ENCODE measurements at regions not wholly inside any gene's neighbourhood (a gene's known extent, or its start where the extent isn't known, plus 50 kb on each side); places are given as distances from the start of the nearest gene placed in this dataset.

GRCh38 chr12:94046626-94047410, 101.6 kb upstream of the PLXNC1 start:
- H3K27ac ChIP-seq (ENCODE audit: low read depth, low read length, poor library complexity, severe bottlenecking), result no peak overlapping the region
- no peaks in the 10 kb centered on the region for H3K9me2 ChIP-seq (ENCODE audit: low read depth, low read length)
- no peaks in the 10 kb centered on the region for H3F3A ChIP-seq (ENCODE audit: insufficient read depth, low read length)
- no peaks in the 10 kb centered on the region for H3K27me3 ChIP-seq (ENCODE audit: insufficient read depth, low read length)
- no peak overlapping the region for H3K4me2 ChIP-seq (ENCODE audit: low read length)
- H3K36me3 ChIP-seq (ENCODE audit: insufficient read depth, low read length), result no peaks in the 10 kb centered on the region
- H4K20me1 ChIP-seq (ENCODE audit: insufficient read depth, low read length), result no peaks in the 10 kb centered on the region
- no peak overlapping the region for H3K9ac ChIP-seq (ENCODE audit: low read length)
- H3K4me3 ChIP-seq (ENCODE audit: low read depth, low read length, poor library complexity, severe bottlenecking), result no peak overlapping the region
- H3K9me3 ChIP-seq (ENCODE audit: low read length), result no peaks in the 10 kb centered on the region
- H2AFZ ChIP-seq (ENCODE audit: low read length), result no peak overlapping the region
- H3K4me1 ChIP-seq (ENCODE audit: insufficient read depth, low read length, severe bottlenecking), result no peaks in the 10 kb centered on the region
- TF ChIP-seq EZH2 (IDR thresholded peaks at IDR 0.05; ENCODE audit: borderline replicate concordance, low read length), result no peak
- no peak for TF ChIP-seq CTCF (IDR thresholded peaks at IDR 0.05; ENCODE audit: low read length)
- H3K79me2 ChIP-seq (ENCODE audit: insufficient read depth, low read length), result no peaks in the 10 kb centered on the region

GRCh38 chr12:94047781-94048567, 100.4 kb upstream of the PLXNC1 start:
- Histone ChIP-seq H3K27me3 (ENCODE audit: insufficient read depth, low read length) (no peaks in the 10 kb centered on the region), H3K9me2 (ENCODE audit: low read depth, low read length) (no peaks in the 10 kb centered on the region), H3K9ac (ENCODE audit: low read length) (no peak overlapping the region), H3K4me3 (ENCODE audit: low read depth, low read length, poor library complexity, severe bottlenecking) (no peak overlapping the region), H4K20me1 (ENCODE audit: insufficient read depth, low read length) (no peaks in the 10 kb centered on the region), H3K4me1 (ENCODE audit: insufficient read depth, low read length, severe bottlenecking) (no peaks in the 10 kb centered on the region), H3K9me3 (ENCODE audit: low read length) (no peaks in the 10 kb centered on the region), H3F3A (ENCODE audit: insufficient read depth, low read length) (no peaks in the 10 kb centered on the region), H3K79me2 (ENCODE audit: insufficient read depth, low read length) (no peaks in the 10 kb centered on the region), H2AFZ (ENCODE audit: low read length) (no peak overlapping the region), H3K4me2 (ENCODE audit: low read length) (no peak overlapping the region), H3K36me3 (ENCODE audit: insufficient read depth, low read length) (no peaks in the 10 kb centered on the region), H3K27ac (ENCODE audit: low read depth, low read length, poor library complexity, severe bottlenecking) (no peak overlapping the region)
- TF ChIP-seq CTCF (IDR thresholded peaks at IDR 0.05; ENCODE audit: low read length) (no peak), EZH2 (IDR thresholded peaks at IDR 0.05; ENCODE audit: borderline replicate concordance, low read length) (no peak)

- Histone ChIP-seq H3K9ac (ENCODE audit: low read length) (no peak overlapping the region), H3K27ac (ENCODE audit: low read depth, low read length, poor library complexity, severe bottlenecking) (no peak overlapping the region), H2AFZ (ENCODE audit: low read length) (no peak overlapping the region), H3K9me2 (ENCODE audit: low read depth, low read length) (no peaks in the 10 kb centered on the region), H3F3A (ENCODE audit: insufficient read depth, low read length) (no peaks in the 10 kb centered on the region), H3K4me1 (ENCODE audit: insufficient read depth, low read length, severe bottlenecking) (no peaks in the 10 kb centered on the region), H3K4me3 (ENCODE audit: low read depth, low read length, poor library complexity, severe bottlenecking) (no peak overlapping the region), H3K4me2 (ENCODE audit: low read length) (no peak overlapping the region), H3K27me3 (ENCODE audit: insufficient read depth, low read length) (no peaks in the 10 kb centered on the region), H4K20me1 (ENCODE audit: insufficient read depth, low read length) (no peaks in the 10 kb centered on the region), H3K36me3 (ENCODE audit: insufficient read depth, low read length) (no peaks in the 10 kb centered on the region), H3K9me3 (ENCODE audit: low read length) (no peaks in the 10 kb centered on the region), H3K79me2 (ENCODE audit: insufficient read depth, low read length) (no peaks in the 10 kb centered on the region)
- TF ChIP-seq EZH2 (IDR thresholded peaks at IDR 0.05; ENCODE audit: borderline replicate concordance, low read length) (no peak), CTCF (IDR thresholded peaks at IDR 0.05; ENCODE audit: low read length) (no peak)
Observed at GRCh38 chr12:94048757-94049156, 99.6 kb upstream of the PLXNC1 start.
